ENCODE measurements at regions not wholly inside any gene's neighbourhood (a gene's known extent, or its start where the extent isn't known, plus 50 kb on each side); places are given as distances from the start of the nearest gene placed in this dataset.

GRCh38 chr17:34113089-34113488, 142.0 kb upstream of the CCL2 start:
- no peak for DNase-seq

- DNase-seq = no peak
Observed at GRCh38 chr17:34114174-34114573, 140.9 kb upstream of the CCL2 start.

GRCh38 chr17:34116306-34116705, 138.8 kb upstream of the CCL2 start:
- no peak for DNase-seq

- no peak for DNase-seq
Observed at GRCh38 chr17:34117332-34117731, 137.8 kb upstream of the CCL2 start.

GRCh38 chr17:34117811-34118210, 137.3 kb upstream of the CCL2 start:
- DNase-seq = no peak

- no peak for DNase-seq
Observed at GRCh38 chr17:34118564-34118963, 136.5 kb upstream of the CCL2 start.

GRCh38 chr17:34121311-34121710, 133.8 kb upstream of the CCL2 start:
- no peak for DNase-seq

GRCh38 chr17:34122515-34122914, 132.6 kb upstream of the CCL2 start:
- DNase-seq = no peak

GRCh38 chr17:34125010-34125409, 130.1 kb upstream of the CCL2 start:
- no peak for DNase-seq

- no peak for DNase-seq
Observed at GRCh38 chr17:34125921-34126320, 129.2 kb upstream of the CCL2 start.

GRCh38 chr17:34126496-34126895, 128.6 kb upstream of the CCL2 start:
- DNase-seq = no peak

- no peak for DNase-seq
Observed at GRCh38 chr17:34126965-34127364, 128.1 kb upstream of the CCL2 start.

- DNase-seq = no peak
Observed at GRCh38 chr17:34130544-34130943, 124.5 kb upstream of the CCL2 start.

GRCh38 chr17:34131386-34131785, 123.7 kb upstream of the CCL2 start:
- no peak for DNase-seq

GRCh38 chr17:34133350-34133749, 121.7 kb upstream of the CCL2 start:
- DNase-seq = no peak

GRCh38 chr17:34135841-34136240, 119.2 kb upstream of the CCL2 start:
- no peak for DNase-seq

GRCh38 chr17:34140006-34140405, 115.1 kb upstream of the CCL2 start:
- no peak for DNase-seq

- DNase-seq = no peak
Observed at GRCh38 chr17:34141590-34141989, 113.5 kb upstream of the CCL2 start.

- DNase-seq = no peak
Observed at GRCh38 chr17:34143430-34143829, 111.7 kb upstream of the CCL2 start.

GRCh38 chr17:34146440-34147043, 108.5 kb upstream of the CCL2 start:
- peak; percentile 42 to 70 for DNase-seq

GRCh38 chr17:34151102-34151501, 104.0 kb upstream of the CCL2 start:
- no peak for DNase-seq

GRCh38 chr17:34153991-34154390, 101.1 kb upstream of the CCL2 start:
- DNase-seq = no peak

- DNase-seq = no peak
Observed at GRCh38 chr17:34154961-34155730, 99.9 kb upstream of the CCL2 start.

- no peak for DNase-seq
Observed at GRCh38 chr17:34155947-34156346, 99.1 kb upstream of the CCL2 start.

- no peak for DNase-seq
Observed at GRCh38 chr17:34156401-34156740, 98.7 kb upstream of the CCL2 start.

Measured in stimulated activated CD4-positive, alpha-beta T cell treated with anti-CD3 and anti-CD28 coated beads, Interleukin-2, amount 100 ng/mL, for 24 hours (primary cell).